ENCODE measurements at regions not wholly inside any gene's neighbourhood (a gene's known extent, or its start where the extent isn't known, plus 50 kb on each side); places are given as distances from the start of the nearest gene placed in this dataset.
"Not testable (repeated sequence)": the region's sequence is repeated elsewhere in the genome, so short reads cannot be mapped to it uniquely, and the experiment has no call there.

DNA sequence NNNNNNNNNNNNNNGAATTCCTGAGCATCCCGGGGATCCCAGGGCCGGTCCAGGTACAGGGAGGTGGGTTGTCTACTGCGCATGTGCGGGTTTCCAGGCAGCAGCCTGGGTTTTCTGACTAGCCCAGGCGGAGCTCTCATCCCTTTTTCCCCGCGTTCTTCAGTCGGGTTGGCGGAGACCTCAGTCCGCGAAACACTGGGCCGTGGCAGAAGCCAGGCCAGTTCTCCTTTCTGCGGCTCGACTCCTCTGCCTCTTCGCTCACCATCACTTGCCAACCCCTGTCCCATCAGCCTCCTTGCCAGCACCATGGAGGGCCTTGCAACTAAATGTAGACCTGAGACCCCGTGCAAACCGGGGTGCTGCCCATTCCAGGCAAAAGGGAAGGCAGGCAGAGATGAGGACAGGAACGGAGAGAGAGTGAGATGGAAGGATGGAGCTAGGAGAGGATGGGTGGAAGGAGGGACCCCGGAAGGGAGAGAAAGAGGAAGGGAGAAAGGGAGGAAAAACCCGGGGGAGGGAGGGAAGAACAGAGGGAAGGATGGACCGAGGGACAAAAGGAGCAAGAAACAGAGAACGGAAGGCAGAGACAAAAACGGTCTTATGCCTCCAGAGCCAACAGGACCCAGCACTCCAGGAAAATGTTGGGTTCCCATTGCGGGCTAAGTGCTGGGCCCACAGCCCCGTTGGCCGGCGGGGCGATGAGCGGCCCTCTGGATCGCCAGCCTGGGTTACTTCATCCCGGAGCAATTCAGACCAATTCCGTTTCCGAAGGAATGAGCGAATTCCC lies 445.4 kb upstream of the DEFB115 start:
- peak; percentile 59 for DNase-seq

GRCh38 chr20:30812739-30813411 lies 444.6 kb upstream of the DEFB115 start:
- DNase-seq, result no peak

- DNase-seq, result not testable (repeated sequence)
Observed at GRCh38 chr20:30813412-30814311, 443.8 kb upstream of the DEFB115 start.

GRCh38 chr20:30814312-30814639 lies 443.2 kb upstream of the DEFB115 start:
- DNase-seq, result not testable (repeated sequence)

GRCh38 chr20:30815027-30815576 lies 442.4 kb upstream of the DEFB115 start:
- not testable (repeated sequence) for DNase-seq

- no peak for DNase-seq
Observed at GRCh38 chr20:30815577-30816181, 441.8 kb upstream of the DEFB115 start.

- DNase-seq, result no peak
Observed at GRCh38 chr20:30816182-30816645, 441.2 kb upstream of the DEFB115 start.

- not testable (repeated sequence) for DNase-seq
Observed at GRCh38 chr20:30821615-30822014, 435.8 kb upstream of the DEFB115 start.

GRCh38 chr20:30824666-30825065 lies 432.8 kb upstream of the DEFB115 start:
- not testable (repeated sequence) for DNase-seq

DNA sequence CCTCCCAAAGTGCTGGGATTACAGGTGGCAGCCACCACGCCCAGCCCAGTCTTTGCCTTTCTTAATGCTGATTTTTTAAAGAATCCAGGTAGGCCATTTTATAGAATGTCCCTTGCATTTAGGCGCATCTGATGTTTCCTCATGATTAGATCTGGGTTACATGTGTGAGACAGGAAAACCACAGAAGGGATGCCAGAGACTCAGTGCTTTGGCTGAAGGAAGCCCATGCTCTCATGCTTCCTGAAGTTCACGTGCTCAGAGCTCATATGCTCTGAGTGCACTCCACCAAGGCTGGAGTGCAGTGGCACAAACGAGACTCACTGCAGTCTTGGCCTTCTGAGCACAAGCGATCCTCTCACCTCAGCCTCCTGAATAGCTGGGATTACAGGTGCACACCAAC lies 411.5 kb upstream of the DEFB115 start:
- DNase-seq, result not testable (repeated sequence)

DNA sequence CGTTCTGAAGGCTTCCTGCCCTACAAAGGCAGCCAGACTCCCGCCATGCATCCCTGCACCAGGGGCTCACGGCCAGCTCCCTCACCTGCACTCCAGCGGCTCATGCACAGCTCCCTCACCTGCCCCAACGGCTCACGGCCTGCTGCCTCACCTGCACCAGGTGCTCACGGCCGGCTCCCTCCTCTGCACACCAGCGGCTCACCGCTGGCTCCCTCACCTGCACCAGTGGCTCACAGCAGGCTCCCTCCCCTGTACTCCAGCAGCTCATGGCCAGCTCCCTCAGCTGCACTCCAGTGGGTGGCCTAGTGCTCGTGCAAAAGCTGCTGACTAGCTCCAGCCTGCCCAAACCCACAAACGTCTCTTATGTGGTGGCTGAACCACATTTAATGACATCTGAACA lies 389.2 kb upstream of the DEFB115 start:
- not testable (repeated sequence) for DNase-seq

GRCh38 chr20:30871127-30871526 lies 386.3 kb upstream of the DEFB115 start:
- DNase-seq, result not testable (repeated sequence)

GRCh38 chr20:30872252-30872651 lies 385.2 kb upstream of the DEFB115 start:
- DNase-seq, result not testable (repeated sequence)

GRCh38 chr20:30875868-30876267 lies 381.6 kb upstream of the DEFB115 start:
- not testable (repeated sequence) for DNase-seq

DNA sequence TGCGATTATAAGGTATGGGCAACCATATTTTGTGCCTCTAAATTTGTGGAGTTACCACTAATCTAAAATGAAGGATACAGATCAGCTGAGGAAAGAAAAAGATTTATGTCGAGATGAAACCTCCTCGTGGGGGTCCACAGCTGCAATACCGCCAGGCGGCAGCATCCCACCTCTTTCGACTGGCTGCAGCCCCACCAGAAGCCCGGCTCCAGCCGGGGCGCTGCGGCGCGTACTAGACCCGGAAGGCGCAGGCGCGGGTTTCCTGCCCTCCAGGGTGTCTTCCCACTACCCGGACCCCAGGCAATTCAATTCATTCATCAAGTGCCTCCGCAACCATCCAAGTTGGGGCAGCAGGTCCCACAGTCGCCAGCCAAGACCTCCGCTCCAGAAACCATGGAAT lies 366.1 kb upstream of the DEFB115 start:
- DNase-seq, result not testable (repeated sequence)

- DNase-seq, result no peak
Observed at GRCh38 chr20:30892541-30893345, 364.7 kb upstream of the DEFB115 start.

- DNase-seq, result not testable (repeated sequence)
Observed at GRCh38 chr20:30893346-30894314, 363.8 kb upstream of the DEFB115 start.

- not testable (repeated sequence) for DNase-seq
Observed at GRCh38 chr20:30894707-30895353, 362.6 kb upstream of the DEFB115 start.

DNA sequence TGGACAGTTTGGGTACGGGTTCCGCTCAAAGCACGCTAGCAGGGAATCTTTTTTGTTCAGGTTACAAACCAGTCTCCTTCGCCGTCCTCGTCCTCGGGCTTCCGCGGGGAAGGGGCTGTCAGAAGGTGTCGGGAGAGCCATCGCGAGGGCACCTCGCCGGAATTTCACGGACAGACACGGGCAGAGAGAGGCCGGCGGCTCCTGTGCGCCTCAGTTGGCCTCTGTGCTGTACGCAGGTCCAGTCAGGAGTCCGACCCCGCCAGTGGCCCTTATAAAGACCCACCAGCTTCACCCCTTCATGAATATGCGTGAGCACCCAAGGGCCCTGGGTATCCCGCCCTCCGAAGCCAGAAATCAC lies 362.1 kb upstream of the DEFB115 start:
- DNase-seq, result not testable (repeated sequence)
